GM23248 (cell line): ENCODE measurements at regions not wholly inside any gene's neighbourhood (a gene's known extent, or its start where the extent isn't known, plus 50 kb on each side); places are given as distances from the start of the nearest gene placed in this dataset.

Experiments used
- EZH2 ChIP-seq: fragments of 200-600 bp; sonication (generic); IDR thresholded peaks from 2 replicates; pipeline ENCODE4 v1.6.1; 2018; ENCODE audit warnings: antibody characterized with exemption, mild to moderate bottlenecking; ENCODE audit not compliant: insufficient read depth, poor library complexity, severe bottlenecking
- EZH2phosphoT487 ChIP-seq: fragments of 200-600 bp; sonication (generic); IDR thresholded peaks from 2 replicates; pipeline ENCODE4 v1.6.1; 2018; ENCODE audit warnings: antibody characterized with exemption, moderate library complexity, mild to moderate bottlenecking, low read depth; ENCODE audit not compliant: insufficient read depth

DNA sequence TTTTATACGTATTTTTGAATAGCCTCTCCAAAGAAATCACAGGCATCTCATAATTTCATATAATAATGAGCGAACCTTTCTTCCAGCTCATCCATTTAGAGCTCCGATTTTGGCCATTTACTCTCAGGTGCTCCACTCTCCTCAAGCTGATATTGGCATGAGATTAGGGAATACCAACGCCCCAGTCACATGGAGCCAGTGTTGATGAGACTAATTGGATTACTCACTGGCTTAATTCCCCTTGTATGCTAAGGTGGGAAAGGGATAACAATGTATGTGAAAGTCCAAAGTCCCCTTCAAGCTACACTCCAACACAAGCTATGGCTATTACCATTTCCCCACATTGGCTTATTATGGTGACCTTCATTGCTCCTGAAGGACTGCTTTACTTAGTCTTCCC, 76.6 kb upstream of the NAV3 start:
- TF ChIP-seq EZH2 (no peak), EZH2phosphoT487 (no peak)
